NCI-H1105 (cell line): ENCODE measurements at regions not wholly inside any gene's neighbourhood (a gene's known extent, or its start where the extent isn't known, plus 50 kb on each side); places are given as distances from the start of the nearest gene placed in this dataset.

ENCODE experiments used
- DNase-seq: peaks from one replicate; lab custom pipeline; 2025; lab: John Stamatoyannopoulos, UW

GRCh38 chr10:3514691-3515090, 270.3 kb downstream of the KLF6 start:
- DNase-seq: no peak

- no peak for DNase-seq
Measured at GRCh38 chr10:3512263-3512662, 272.7 kb downstream of the KLF6 start.

- DNase-seq: no peak
Measured at GRCh38 chr10:3511483-3511882, 273.5 kb downstream of the KLF6 start.

- no peak for DNase-seq
Measured at GRCh38 chr10:3510741-3511140, 274.3 kb downstream of the KLF6 start.

- no peak for DNase-seq
Measured at GRCh38 chr10:3509355-3509754, 275.7 kb downstream of the KLF6 start.

- DNase-seq: no peak
Measured at GRCh38 chr10:3503299-3503698, 281.7 kb downstream of the KLF6 start.

- no peak for DNase-seq
Measured at GRCh38 chr10:3502673-3503072, 282.3 kb downstream of the KLF6 start.

DNA sequence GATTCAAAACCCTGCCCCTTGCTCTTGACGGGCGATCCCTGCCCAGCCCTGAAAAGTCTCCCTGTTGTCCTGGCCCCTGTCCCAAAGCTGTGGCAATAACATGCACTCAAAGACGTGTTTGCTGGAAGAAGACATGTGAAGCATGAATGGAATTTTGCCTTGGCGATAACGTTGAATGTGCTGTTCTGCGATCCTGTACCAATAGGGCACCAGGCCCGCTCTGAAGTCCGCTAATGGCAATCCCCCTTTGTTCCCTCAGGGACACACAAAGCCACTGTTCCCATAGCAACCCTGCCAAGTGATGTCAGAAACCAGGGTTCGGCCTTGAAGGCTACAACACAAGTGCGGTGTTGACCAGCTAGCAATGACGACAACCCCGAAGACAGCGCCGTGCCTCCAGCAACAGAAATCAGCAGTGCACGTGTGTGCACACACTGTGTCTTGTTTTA, 284.6 kb downstream of the KLF6 start:
- no peak for DNase-seq

DNA sequence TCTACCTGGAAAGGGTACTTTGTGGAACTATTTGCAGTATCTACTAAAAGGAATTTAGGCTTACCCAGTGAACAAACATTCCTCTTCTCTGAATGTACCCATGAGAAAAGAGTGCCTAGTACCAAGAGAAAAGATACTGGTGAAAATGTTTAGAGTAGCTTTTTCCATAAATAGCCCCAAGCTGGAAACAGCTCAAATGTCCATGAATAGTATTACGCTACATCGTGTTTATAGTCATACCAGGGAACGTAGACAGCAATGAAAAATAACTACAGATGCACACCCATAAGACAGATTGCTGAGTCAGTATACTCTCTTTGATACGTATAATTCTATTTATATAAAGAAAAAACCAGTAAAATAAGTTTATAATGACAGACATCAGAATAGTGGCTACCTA, 285.9 kb downstream of the KLF6 start:
- DNase-seq: no peak

GRCh38 chr10:3497581-3497980, 287.4 kb downstream of the KLF6 start:
- no peak for DNase-seq

- no peak for DNase-seq
Measured at GRCh38 chr10:3496138-3496537, 288.9 kb downstream of the KLF6 start.

GRCh38 chr10:3495281-3495680, 289.7 kb downstream of the KLF6 start:
- DNase-seq: no peak

DNA sequence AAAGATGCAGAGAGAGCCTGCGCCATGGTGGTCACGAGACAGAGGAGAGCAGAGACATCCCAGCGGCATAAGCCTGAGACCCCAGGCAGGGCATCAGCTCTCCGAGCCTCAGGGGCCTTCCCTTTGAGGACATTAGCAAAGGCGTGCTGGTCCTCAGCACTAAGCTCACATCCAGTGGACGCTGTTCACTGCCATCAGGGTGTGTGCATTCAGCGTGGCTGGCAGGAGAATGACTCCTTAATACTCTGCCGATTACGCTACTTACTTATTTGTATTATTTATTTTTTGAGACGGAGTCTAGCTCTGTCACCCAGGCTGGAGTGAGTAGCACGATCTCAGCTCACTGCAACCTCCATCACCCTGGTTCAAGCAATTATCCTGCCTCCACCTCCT, 290.2 kb downstream of the KLF6 start:
- DNase-seq: no peak

- no peak for DNase-seq
Measured at GRCh38 chr10:3494131-3494837, 290.7 kb downstream of the KLF6 start.

GRCh38 chr10:3493621-3494020, 291.4 kb downstream of the KLF6 start:
- no peak for DNase-seq

DNA sequence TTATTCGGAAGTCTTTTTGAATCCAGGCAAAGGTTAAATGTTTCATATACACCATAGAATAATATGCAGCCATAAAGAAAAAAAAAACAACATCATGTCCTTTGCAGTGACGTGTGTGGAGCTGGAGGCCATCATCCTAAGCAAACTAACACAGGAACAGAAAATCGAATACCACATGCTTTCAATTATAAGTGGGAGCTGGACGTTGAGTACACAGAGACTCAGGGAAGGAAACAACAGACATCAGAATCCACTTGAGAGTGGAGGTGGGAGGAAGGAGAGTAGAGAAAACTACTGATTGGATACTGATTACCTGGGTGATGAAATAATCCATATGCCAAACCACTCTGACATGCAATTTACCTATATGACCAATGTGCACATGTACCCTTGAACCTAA, 293.4 kb downstream of the KLF6 start:
- no peak for DNase-seq

- no peak for DNase-seq
Measured at GRCh38 chr10:3487228-3487627, 297.8 kb downstream of the KLF6 start.

GRCh38 chr10:3486346-3487065, 298.5 kb downstream of the KLF6 start:
- DNase-seq: no peak

- DNase-seq: no peak
Measured at GRCh38 chr10:3485057-3485686, 299.8 kb downstream of the KLF6 start.

DNA sequence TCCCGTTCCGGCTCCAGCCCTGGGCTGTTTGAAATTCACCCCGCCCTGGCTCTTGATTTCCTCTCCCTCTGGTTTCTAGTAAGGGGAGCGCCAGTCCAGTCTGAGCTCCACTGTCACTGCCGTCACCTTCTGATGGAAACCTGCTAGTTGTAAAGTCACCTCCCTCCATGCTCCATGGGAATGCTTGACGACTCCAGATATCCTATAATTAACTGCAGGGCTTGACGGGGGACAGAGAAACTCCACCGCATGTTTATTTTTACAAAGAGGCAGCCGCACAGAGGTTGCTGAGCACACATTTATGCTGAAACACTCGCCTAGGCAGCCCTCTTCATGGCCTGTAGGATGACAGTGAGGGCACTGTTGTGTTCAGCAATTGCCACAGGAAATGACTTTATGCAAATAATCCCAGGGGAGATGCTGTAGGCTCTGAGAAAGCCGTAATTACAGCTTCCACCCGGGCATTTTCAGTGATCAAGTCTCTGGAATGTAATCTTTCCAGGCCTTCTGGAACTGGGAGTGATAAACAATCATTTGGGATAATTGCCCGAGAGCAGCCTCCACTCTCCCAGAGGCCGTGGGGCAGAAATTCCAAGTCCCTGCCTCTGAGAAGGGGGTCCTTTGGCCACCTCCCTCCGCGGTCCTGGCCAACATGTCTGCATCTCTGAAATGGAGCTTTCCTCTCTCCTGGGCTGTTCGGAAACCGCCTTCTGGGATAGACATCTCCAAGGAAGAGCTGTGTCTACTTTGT, 300.5 kb downstream of the KLF6 start:
- DNase-seq: no peak

GRCh38 chr10:3482200-3482993, 302.6 kb downstream of the KLF6 start:
- peak; percentile 50 for DNase-seq

DNA sequence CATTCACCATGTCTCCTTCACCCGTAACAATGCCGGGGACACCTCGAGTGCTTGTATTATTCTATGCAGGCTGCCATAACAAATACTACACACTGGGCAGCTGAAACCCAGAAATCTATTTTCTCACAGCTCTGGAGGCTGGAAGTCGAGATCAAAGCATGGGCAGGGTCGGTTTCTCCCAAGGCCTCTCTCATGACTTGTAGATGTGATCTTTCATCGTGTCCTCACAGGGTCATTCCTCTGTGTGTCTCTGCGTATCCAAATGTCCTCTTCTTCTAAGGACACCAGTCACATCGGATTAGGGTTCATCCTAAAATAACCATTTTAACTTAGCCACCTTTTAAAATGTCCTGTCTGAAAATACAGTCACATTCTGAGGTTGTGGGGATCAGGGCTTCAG, 303.5 kb downstream of the KLF6 start:
- no peak for DNase-seq
